GM18499 (cell line): ENCODE measurements at regions not wholly inside any gene's neighbourhood (a gene's known extent, or its start where the extent isn't known, plus 50 kb on each side); places are given as distances from the start of the nearest gene placed in this dataset.

ENCODE experiments used
- ATAC-seq: cut with Tn5 transposase; IDR thresholded peaks from one replicate; pipeline ENCODE4 v1.9.1; 2021; ENCODE audit warnings: moderate number of reproducible peaks; ENCODE audit not compliant: insufficient read depth, unreplicated experiment

DNA sequence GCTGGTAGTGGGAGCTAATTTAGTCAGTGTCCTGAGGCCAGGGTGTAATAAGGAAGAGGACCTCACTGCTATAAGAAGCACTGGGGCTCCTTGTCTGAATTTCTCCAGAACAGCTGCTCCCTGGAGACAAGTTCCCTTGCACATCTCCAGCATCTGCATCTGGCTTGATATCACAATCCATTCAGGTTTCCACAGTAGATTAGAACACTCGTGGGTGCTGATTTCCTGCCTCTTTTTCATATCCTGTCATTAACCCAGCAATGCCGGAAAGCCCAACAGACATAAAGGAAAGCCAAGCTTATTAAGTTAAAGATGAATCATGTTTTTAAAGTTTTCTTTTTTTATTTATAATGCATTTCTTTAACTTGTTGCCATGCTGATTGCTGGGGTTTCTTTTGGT is 232.3 kb upstream of the WWC1 start:
- no peak for ATAC-seq

DNA sequence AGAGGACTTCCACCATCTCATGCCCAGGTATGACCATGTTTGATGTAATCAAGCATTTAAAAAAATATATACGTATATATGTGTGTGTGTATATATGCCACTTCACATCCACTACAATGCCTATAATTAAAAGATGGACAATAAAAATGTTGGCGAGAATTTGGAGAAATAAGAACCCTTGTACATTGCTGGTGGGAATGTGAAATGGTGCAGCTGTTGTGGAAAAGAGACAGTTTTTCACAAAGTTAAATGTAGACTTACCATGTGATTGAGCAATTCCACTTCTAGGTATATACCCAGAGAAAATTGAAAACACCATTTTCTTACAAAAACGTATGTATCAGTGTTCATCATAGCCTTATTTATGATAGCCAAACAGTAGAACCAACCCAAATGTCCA is 229.2 kb upstream of the WWC1 start:
- ATAC-seq: no peak

DNA sequence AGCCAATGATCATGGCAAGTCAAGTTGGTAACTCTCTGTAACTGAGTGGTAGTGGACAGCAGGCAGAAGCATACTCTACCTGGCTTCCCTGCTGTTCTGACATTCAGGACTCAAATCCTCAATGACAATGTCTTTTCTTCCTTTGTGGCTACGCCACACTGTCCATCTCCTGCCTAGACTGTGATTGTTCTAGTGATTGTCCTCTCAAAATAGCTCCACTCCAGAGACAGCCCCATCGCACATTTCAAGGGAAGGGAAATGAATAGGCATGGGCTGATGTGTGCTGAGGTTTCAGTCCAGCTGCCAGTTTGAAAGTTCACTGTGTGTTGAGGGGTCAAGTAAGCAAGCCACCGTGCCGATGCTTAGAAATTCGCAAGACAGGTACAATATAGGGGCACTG is 227.0 kb upstream of the WWC1 start:
- ATAC-seq: no peak

DNA sequence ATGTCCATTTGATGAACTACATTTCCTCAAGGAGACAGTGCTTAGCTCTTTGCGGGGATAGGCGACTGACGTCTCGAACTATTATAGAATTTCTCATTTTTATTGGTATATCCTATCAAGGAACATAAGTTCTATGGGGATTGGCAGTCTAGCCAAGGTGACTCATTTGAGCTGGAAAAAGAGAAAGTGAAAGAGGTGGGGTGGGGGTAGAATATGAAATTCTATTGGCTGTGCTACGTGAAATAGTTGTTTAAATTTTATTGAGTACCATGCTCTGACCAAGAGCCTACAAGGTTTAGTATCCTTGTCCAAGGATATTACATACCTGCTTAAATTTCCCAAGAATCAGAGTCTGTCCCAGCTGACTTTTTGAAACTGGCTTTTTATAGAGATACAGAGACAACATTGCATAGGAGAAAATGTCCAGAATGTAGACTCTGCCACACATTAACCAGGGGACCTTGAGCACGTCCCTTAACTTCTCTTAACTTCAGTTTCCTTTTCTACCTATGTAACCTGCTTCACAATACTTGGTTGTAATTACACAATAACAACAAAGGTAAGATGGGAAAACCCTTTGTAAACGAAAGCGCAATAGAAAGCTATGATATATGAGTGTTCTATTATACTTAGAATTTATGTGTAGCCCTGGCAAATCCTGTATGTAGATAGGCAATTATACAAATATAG is 226.4 kb upstream of the WWC1 start:
- no peak for ATAC-seq

DNA sequence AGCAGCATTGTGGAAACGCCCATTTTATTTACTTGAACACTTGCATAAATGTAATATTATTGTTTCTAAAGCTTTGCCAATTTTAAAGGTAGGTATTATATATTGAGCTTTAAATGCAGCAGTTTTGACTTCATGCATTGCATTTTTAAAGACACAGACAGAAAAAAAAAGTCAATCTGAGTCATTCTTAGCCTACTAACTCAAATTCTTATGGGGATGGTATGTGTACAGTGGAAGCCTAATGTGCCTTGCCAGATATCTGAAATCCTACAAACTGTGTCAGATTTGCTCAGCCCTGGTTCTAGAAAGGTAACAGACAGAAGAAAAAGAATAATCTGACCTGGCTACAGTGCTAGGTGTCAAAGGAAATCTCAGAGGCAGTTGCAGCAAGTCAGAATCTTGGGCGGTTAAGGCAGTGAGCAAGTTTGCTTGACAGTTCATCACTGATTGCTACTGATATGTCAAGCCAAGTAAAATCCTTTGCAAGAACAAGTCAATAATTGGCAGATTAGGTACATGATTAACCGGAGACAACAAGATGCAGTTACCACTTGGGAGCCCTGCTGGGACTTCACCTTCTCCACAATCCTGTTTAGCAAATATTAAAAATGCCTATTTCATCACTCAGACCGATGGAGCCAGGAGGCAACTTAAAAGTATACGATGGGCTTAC is 224.8 kb upstream of the WWC1 start:
- no peak for ATAC-seq

DNA sequence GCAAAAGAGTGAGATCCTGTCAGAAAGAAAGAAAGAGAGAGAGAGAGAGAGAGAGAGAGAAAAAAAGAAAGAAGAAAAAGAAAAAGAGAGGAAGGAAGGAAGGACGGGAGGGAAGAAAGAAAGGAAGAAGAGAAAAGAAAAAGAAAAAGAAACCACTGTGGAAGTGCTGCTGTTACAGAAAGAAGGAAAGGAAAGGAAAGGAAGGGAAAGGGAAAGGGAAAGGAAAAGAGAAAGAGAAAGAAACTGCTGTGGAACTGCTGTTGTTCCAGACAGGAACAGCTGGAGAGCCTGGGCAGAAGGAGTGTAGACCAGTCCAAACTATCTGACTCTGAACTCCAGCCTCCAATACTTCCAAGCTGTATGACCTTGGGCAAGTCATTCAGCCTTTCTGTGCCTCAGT is 220.7 kb upstream of the WWC1 start:
- no peak for ATAC-seq

DNA sequence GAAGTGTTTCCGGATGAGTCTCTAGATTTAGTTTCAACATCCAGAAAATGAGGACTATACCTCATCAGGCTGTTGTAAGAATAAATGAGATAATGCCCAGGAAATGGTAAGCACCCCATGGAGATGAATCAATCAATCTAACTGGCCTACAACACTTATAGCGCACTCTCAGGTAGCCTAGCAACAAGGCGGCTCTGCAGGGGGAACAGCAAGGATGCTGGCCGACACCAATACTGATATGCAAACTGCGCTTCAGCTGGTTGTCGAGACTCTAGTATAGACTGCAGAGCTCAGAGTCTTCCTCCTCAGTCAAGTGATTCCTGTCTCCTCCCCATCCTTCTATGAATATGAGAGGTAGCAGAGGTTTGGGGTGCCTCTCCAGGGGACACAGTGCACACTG is 218.8 kb upstream of the WWC1 start:
- ATAC-seq: no peak

DNA sequence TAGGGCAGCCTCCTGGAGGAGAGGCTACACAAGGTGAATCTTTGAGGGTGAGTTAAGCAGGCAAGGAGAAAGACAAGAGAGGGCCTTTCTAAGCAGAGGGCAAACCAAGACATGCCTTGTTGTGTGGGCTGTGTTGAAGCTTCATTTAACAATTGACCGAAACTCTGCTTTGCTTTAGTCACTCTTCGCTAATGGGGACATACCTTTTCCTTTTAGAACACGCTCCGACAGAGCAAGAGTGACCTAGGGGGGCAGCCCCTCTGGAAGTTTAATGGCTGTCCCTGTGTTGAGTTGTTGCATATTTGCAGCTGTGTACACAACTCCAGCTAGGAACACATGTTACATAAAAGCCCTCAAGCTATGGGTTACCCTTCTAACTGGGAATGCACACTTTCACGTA is 218.1 kb upstream of the WWC1 start:
- ATAC-seq: no peak

DNA sequence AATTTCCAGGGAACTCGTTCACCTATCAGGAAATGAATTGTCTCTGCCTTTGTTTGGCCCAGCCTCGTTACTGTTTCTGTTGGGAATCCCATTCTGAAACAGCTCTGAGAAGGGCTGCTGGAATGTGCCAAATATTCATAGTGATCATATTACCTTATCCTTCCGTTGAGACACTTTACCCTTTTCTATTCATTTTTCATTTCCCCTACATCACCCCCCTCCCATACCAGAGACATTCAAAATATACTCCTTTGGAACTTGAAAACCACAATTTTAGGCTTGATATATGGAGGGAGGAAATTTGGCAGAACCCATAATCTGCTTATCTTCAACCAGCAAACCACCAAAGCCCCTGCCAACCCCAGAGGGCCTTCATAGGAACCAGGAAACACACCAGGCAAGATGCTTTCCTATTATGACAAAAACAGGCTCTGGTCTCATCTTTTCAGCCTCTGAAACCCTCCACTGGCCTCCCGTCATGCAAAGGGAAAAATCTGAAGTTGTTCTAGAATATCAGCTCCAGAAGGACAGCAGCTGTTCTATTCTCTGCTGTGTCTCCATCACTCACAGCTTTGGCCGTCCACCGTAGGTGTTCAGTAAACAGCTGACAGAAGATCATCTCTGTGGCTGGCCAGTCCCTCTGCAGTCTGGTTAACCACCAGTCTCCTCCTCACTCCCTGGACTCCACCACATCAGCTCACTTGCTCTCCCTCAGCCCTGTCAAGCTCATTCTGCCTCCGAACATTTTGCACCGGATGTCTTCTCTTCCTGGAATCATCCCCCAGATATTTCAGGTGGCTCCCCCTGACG is 217.2 kb upstream of the WWC1 start:
- no peak for ATAC-seq

DNA sequence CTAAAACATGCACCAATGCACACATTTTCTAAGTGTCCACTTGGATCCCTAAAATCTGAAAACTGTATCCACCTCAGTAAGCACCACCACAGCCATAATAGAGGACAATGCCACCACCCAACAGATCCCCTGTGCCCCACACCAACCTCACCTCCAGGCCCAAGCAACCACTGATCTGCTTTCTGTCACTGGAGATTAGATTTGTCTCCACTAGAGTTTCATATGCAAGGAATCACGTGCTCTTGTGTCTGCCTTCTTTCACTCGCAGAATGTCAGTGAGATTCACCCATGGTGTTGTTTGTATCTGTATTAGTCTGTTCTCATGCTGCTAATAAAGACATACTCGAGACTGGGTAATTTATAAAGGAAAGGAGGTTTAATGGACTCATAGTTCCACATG is 216.1 kb upstream of the WWC1 start:
- ATAC-seq: no peak

DNA sequence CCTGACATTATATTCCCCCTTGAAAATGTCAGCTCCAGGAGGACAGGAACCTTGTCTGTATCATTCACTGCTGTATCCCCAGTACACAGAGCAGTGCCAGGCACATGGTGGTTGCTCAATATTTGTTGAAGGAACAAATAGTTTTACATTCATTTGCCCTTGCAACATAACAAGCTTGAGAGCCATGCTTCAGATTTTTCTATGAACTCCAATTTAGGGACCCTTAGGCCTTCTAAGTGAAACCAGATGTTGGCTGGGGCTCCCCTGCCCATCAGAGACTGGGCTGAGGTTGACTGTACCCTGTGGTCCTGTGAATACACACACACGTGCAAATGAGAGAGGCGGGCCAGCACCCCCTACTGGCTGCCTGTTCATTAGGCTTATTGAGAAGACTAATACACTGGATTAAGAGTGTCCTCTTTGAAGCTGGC is 214.9 kb upstream of the WWC1 start:
- ATAC-seq: no peak

DNA sequence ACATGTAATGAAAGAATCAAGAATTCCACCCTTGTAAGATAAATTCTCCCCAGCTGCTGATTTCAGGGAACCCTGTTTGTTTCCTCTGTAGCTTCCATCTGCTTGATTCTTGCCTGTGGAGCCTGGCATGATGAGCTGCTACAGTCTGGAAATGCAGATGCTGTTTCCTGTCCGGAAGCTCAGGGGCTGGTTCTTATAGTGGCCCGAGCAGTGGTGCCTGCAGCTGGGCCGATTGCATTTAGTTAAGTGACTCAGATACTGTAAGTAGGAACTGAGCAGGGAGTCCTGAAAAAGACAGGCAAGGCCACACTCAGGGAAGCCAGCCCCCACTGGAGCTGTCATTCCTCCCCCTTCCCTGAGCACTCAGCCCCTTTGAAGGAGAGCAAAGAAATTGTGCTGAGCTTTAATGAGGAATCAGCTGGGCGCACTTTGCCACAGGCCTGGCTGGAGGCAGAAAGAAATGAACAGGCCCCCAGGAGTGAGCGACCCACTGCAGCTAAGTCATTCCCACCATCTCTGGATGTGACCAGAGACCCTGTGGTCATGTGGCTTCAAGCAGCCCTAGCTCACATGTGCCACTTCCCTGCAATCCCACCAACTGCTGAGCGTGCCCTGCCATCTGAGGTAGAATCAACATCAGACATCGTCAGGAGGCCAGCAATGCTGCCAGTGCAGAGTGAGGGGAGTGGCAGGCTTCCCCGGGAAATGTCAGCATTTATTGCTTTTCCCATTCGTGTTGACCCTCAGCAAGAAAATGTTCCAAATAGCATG is 206.0 kb upstream of the WWC1 start:
- ATAC-seq: no peak

DNA sequence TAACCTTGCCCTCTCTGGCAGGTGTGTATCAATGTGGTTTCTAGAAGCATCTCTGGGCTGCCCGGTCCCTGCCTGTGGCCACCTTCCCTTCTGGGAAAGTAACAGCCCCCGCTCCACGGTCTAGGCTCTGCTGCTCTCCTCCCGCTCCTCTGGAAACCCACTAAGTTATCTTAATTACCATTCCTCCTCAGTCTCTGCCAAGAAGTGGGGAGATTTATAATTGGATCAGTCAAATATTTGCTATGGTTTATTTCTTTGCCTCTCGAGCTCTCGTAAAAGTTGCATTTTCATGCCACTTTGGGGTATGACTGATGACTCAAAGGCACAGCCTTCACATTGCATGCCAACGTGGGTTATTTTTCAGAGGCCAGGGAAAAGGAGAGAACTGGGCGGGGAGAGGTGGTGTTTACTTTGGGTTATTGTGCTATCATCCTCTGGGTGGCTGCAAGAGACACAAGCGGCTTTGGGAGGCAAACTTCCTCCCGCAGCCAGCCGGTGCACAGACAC is 205.3 kb upstream of the WWC1 start:
- no peak for ATAC-seq

DNA sequence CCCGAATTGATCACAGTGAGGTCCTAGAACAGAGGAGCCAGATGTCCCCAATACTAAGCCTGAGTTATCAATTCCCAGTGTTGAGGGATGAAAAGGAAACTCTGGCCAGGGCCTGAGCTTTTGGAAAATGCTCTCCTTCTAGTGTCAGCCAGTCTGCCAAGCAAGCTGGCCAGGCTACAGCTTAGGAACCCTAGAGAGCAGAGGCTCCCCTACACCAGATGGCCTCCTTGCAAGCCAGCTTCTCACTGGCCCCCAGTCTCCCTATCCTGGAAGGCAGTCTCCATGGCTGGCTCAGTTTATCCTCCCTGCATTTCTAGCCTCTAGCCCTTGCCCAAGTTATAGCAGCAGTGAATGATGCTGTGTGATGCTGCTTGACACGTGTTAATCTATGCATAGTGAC is 204.7 kb upstream of the WWC1 start:
- no peak for ATAC-seq

DNA sequence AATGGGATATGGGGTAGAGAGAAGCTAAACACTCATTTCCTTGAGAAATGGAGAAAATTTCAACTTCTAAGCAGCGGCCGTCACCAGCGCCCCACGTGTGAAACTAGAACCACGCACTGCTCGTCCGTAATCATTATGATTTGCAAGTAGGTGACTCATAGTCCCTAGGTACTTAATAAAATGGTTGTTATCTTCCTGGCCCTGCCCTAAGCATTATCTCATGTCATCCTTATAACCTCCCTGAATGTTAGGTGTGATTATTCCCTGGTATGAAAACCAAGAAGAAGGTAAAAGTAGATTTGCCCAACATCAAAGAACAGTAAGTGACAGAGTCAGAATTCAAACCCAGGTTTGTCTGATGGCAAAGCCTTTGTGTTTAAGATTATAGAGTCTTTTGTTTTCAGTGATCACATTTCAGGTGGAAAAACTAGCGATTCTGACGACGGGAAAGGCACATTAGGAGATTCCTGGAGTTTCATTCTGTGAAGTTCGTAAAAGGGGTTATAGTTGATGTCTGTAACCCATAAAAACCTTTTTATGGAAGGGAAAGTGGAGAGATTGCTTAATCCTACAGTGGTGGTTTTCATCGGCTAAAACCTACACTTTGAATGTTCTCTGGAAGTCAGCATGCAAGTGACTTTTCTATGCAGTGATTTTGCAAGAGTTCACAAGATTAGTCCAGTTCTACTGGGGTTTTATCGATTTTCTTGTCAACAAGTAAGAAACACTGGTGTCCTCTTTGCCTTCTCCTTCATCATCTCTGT is 202.9 kb upstream of the WWC1 start:
- no peak for ATAC-seq

DNA sequence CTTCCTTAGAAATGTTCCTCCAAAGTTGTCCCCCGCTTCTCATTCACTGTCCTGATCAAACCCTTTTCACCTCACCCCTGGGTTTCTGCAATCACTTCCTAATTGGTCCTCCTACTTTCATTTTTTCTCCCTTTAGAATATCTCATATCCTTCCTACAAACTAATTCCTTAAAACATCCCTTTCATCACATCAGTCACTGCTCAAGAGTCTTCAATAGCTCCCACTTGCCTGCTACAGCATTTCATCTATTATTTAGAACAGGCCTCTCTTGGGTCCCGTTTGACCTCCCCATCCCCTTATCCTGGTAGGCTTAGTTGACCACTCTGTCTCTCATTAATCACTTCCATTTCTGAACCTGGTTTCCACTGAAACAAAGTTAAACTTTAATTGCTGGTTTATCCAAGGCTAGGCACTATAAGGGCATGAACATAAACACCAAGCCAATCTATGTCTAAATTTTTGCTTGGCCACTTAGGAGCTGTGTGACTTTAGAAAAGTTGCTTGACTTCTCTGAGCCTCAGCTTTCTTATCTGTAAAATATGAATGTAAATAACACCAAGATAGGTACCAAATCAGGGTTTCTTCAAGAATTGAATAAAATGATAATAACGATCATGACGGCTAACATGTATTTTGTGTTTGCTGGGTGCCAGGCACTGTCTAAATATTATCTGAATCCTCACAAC is 202.1 kb upstream of the WWC1 start:
- no peak for ATAC-seq

DNA sequence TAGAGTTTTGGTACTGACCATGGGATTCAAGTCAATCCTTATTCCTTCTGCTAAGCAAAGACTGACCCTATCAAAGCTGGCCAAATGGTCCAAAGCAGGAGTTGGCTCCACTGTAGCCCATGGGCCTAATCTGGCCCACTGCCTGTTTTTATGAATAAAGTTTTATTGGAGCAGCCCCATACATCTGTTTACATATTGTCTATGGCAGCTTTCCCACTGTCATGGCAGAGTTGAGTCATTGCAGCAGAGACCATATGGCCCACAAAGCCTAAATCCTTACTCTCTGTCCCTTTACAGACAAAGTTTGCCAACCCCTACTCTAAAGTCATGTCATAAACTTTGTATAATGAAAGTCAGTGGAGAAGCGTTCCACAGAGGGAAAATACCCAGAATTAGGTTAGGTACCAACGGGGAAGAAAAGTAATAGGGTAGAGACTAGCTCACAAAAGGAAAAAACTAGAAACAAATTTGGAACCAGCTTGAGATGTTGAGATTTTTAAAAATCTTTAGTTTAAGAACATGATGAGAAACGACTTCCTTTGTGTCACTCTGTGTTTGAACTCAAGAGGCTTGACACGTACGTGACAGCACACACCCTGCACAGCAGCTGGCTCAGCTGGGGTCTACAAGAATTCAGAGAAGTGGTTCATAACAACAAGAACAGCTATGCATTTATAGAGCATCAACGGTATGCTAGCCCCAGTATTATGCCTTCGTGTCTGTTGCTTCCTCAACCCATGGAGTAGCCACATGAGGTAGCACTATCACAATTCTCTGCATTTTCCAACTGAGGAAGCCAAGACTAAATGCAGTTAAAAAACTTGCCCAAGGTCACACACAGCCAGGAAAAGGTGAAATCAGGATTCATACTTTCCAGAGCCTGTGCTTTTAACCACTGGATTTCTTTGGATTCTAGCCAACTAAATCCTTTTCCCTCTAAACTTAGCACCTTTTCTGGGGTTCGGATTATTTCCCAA is 198.9 kb upstream of the WWC1 start:
- ATAC-seq: no peak
